IMR-90 (cell line): ENCODE measurements at regions not wholly inside any gene's neighbourhood (a gene's known extent, or its start where the extent isn't known, plus 50 kb on each side); places are given as distances from the start of the nearest gene placed in this dataset.

Experiments
- ATAC-seq: fragments of 200-7000 bp; cut with Tn5 transposase; 2 replicates; pipeline ENCODE4 v1.9.1; 2020; ENCODE audit warnings: low read depth, mild to moderate bottlenecking, moderate library complexity
- BruUV-seq: library from RNA; stranded (reverse); fragments of 400-500 nt; replicated peaks from 2 replicates; lab custom pipeline; 2021; lab: Mats Ljungman, UMichigan
- CTCF ChIA-PET: fragments of 300-600 bp; formaldehyde crosslinking; extraction: SDS; loops from one replicate; lab custom pipeline; 2021; ENCODE audit warnings: antibody characterized with exemption; lab: Yijun Ruan, JAX
- POLR2A ChIA-PET: fragments of 300-600 bp; sonication (Branson Sonifier 250); formaldehyde crosslinking; loops from one replicate; lab custom pipeline; 2022; ENCODE audit warnings: antibody characterized with exemption; ENCODE audit not compliant: unreplicated experiment; lab: Charles Lee
- DNase-seq: peaks from one replicate; pipeline ENCODE4 v3.0.0; 2013
- H2AFZ ChIP-seq: replicated peaks from 2 replicates; pipeline ENCODE3; 2013; ENCODE audit warnings: low read length, mild to moderate bottlenecking; ENCODE audit not compliant: poor library complexity
- H2AK5ac ChIP-seq: 2 replicates; pipeline ENCODE4 v1.6.1; 2013; ENCODE audit warnings: low read depth, low read length, inconsistent platforms
- H2AK9ac ChIP-seq: replicated peaks from 2 replicates; pipeline ENCODE3; 2013; ENCODE audit warnings: mild to moderate bottlenecking, low read depth, low read length, moderate library complexity; ENCODE audit not compliant: poor library complexity
- H2BK120ac ChIP-seq: 2 replicates; pipeline ENCODE4 v1.6.1; 2013; ENCODE audit warnings: low read depth, low read length, inconsistent platforms
- H2BK15ac ChIP-seq: 3 replicates; pipeline ENCODE4 v1.6.1; 2013; ENCODE audit warnings: low read depth, low read length, inconsistent platforms
- H2BK20ac ChIP-seq: 2 replicates; pipeline ENCODE4 v1.6.1; 2013; ENCODE audit warnings: low read depth, mild to moderate bottlenecking, inconsistent platforms, low read length, moderate library complexity
- H2BK5ac ChIP-seq: 2 replicates; pipeline ENCODE4 v1.6.1; 2013; ENCODE audit warnings: mild to moderate bottlenecking, low read depth, low read length, inconsistent platforms; ENCODE audit not compliant: poor library complexity, severe bottlenecking
- H3K14ac ChIP-seq: replicated peaks from 2 replicates; pipeline ENCODE4 v1.6.1; 2013; ENCODE audit warnings: low read depth, low read length, inconsistent platforms
- H3K18ac ChIP-seq: 2 replicates; pipeline ENCODE4 v1.6.1; 2013; ENCODE audit warnings: low read depth, low read length, control low read depth
- H3K23ac ChIP-seq: 2 replicates; pipeline ENCODE4 v1.6.1; 2013; ENCODE audit warnings: low read depth, low read length, inconsistent platforms
- H3K27ac ChIP-seq: 2 replicates; pipeline ENCODE4 v1.5.1; 2013; ENCODE audit warnings: mild to moderate bottlenecking, control low read depth, low read length; ENCODE audit not compliant: insufficient read depth
- H3K27me3 ChIP-seq: 2 replicates; pipeline ENCODE4 v1.6.1; 2013; ENCODE audit warnings: low read length; ENCODE audit not compliant: control insufficient read depth, insufficient read depth
- H3K36me3 ChIP-seq: 2 replicates; pipeline ENCODE4 v1.6.1; 2013; ENCODE audit warnings: low read length, mixed read lengths; ENCODE audit not compliant: control insufficient read depth, insufficient read depth
- H3K4ac ChIP-seq: 2 replicates; pipeline ENCODE4 v1.6.1; 2013; ENCODE audit warnings: low read depth, low read length, inconsistent platforms
- H3K4me1 ChIP-seq: 2 replicates; pipeline ENCODE4 v1.6.1; 2013; ENCODE audit warnings: low read length, mixed read lengths; ENCODE audit not compliant: control insufficient read depth, insufficient read depth
- H3K4me2 ChIP-seq: 2 replicates; pipeline ENCODE4 v1.6.1; 2013; ENCODE audit warnings: low read depth, mild to moderate bottlenecking, control low read depth, low read length, moderate library complexity
- H3K4me3 ChIP-seq: 2 replicates; pipeline ENCODE4 v1.5.1; 2013; ENCODE audit warnings: low read depth, mild to moderate bottlenecking, control low read depth, low read length, moderate library complexity; ENCODE audit not compliant: insufficient read depth
- H3K56ac ChIP-seq: 2 replicates; pipeline ENCODE4 v1.6.1; 2013; ENCODE audit warnings: low read length, inconsistent platforms; ENCODE audit not compliant: insufficient read depth; ENCODE audit errors: extremely low read depth
- H3K79me1 ChIP-seq, 2 experiments: 2 replicates each; pipeline ENCODE4 v1.6.1; 2013; ENCODE audit warnings: low read length in 2 of 2, inconsistent platforms in 1 of 2, low read depth in 1 of 2
- H3K9ac ChIP-seq: 2 replicates; pipeline ENCODE4 v1.6.1; 2013; ENCODE audit warnings: low read depth, low read length, control low read depth
- H3K9me1 ChIP-seq: 2 replicates; pipeline ENCODE4 v1.6.1; 2013; ENCODE audit warnings: low read length, inconsistent platforms; ENCODE audit not compliant: insufficient read depth
- H3K9me3 ChIP-seq: 2 replicates; pipeline ENCODE4 v1.6.1; 2013; ENCODE audit warnings: low read length; ENCODE audit not compliant: control insufficient read depth, insufficient read depth
- H4K20me1 ChIP-seq: 2 replicates; pipeline ENCODE4 v1.6.1; 2013; ENCODE audit warnings: low read length, inconsistent platforms; ENCODE audit not compliant: insufficient read depth
- H4K5ac ChIP-seq: 2 replicates; pipeline ENCODE4 v1.6.1; 2013; ENCODE audit warnings: mild to moderate bottlenecking, low read depth, low read length, control low read depth
- H4K8ac ChIP-seq, 2 experiments: 2 replicates each; pipeline ENCODE4 v1.6.1; 2013; ENCODE audit warnings: low read depth in 2 of 2, low read length in 2 of 2, control low read depth in 1 of 2, inconsistent platforms in 1 of 2
- H4K91ac ChIP-seq: 2 replicates; pipeline ENCODE4 v1.6.1; 2013; ENCODE audit warnings: low read depth, low read length, inconsistent platforms; ENCODE audit not compliant: insufficient read depth
- RCOR1 ChIP-seq: IDR thresholded peaks from 2 replicates; pipeline ENCODE4 v1.6.1; 2012; ENCODE audit warnings: mild to moderate bottlenecking, low read length, improper control_type of control experiment; ENCODE audit not compliant: insufficient replicate concordance
- WGBS, 2 experiments: methylation state at CpG; one replicate each; pipeline versions ENCODE4 v1.1.5 to v1.1.7; 2013; ENCODE audit warnings: missing lambda C conversion rate in 2 of 2; ENCODE audit not compliant: insufficient read length in 1 of 2; ENCODE audit errors: extremely low coverage in 2 of 2; 5-methylcytosine and 5-hydroxymethylcytosine counted together
- dilution Hi-C: fragments of 300-500 bp; cut with HindIII; formaldehyde crosslinking; loops from one replicate; pipeline ENCODE4 v1.14.3; 2018; ENCODE audit warnings: low sequenced_read_pairs; ENCODE audit not compliant: unreplicated experiment
- in situ Hi-C: fragments of 300-500 bp; cut with MboI; formaldehyde crosslinking; loops from 3 replicates; pipeline ENCODE4 v1.14.3; 2019; ENCODE audit warnings: low sequenced_read_pairs, inconsistent platforms, mixed read lengths
- intact Hi-C: fragments of 100-400 bp; cut with micrococcal nuclease; formaldehyde crosslinking; loops from 2 replicates; pipeline ENCODE4 v1.10.0; 2022
- TF ChIP-seq, protein P1 (sequence below): conservative IDR thresholded peaks from 2 replicates; pipeline ENCODE4 v1.5.1; 2012; ENCODE audit warnings: mild to moderate bottlenecking, low read depth, low read length, improper control_type of control experiment

DNA sequence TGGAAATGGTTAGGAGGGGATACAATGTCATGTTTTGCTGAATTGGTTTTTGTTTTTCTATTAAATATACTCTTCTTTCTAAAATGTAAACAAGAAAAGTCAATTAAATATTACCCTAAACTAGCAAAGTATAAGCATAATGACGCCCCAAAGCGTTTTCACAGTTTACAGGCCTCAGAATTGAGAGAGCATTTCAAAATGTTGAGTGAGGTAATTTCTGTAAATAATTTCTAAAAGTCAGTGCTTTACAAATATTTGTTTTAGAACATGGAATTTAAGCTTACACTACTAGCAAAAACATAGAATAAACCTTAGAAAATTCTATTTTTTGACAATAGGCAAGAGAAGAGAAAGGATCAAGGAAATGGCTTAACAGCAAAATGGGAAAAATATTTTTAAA, 958.4 kb upstream of the USP15 start:
- no TSS peak for BruUV-seq
- no peaks in the 10 kb centered on the region for H3K36me3 ChIP-seq
- H2AK9ac ChIP-seq: no peak overlapping the region
- intact Hi-C loops: no loop called here
- H3K18ac ChIP-seq: no peak overlapping the region
- H3K79me1 ChIP-seq: no peaks in the 10 kb centered on the region
- H2BK120ac ChIP-seq: no peak overlapping the region
- no peak overlapping the region for H4K5ac ChIP-seq
- no peak overlapping the region for H2BK5ac ChIP-seq
- H2BK20ac ChIP-seq: no peak overlapping the region
- no peaks in the 10 kb centered on the region for H3K9me1 ChIP-seq
- no peak overlapping the region for H2AK5ac ChIP-seq
- no peak overlapping the region for H2AFZ ChIP-seq
- no peak overlapping the region for H4K91ac ChIP-seq
- no peak overlapping the region for H2BK15ac ChIP-seq
- H3K4me2 ChIP-seq: no peak overlapping the region
- H3K27me3 ChIP-seq: no peaks in the 10 kb centered on the region
- TF ChIP-seq RCOR1: no peak
- TF ChIP-seq, protein P1, sequence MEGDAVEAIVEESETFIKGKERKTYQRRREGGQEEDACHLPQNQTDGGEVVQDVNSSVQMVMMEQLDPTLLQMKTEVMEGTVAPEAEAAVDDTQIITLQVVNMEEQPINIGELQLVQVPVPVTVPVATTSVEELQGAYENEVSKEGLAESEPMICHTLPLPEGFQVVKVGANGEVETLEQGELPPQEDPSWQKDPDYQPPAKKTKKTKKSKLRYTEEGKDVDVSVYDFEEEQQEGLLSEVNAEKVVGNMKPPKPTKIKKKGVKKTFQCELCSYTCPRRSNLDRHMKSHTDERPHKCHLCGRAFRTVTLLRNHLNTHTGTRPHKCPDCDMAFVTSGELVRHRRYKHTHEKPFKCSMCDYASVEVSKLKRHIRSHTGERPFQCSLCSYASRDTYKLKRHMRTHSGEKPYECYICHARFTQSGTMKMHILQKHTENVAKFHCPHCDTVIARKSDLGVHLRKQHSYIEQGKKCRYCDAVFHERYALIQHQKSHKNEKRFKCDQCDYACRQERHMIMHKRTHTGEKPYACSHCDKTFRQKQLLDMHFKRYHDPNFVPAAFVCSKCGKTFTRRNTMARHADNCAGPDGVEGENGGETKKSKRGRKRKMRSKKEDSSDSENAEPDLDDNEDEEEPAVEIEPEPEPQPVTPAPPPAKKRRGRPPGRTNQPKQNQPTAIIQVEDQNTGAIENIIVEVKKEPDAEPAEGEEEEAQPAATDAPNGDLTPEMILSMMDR: no peak
- no peak overlapping the region for H4K8ac ChIP-seq
- H3K4me3 ChIP-seq: no peak overlapping the region
- no peak overlapping the region for H3K14ac ChIP-seq
- no CpG with 5 or more reads among the region's 2 CpGs for WGBS, 2 experiments
- in situ Hi-C loops: no loop called here
- no peak overlapping the region for H3K9ac ChIP-seq
- H4K20me1 ChIP-seq: no peaks in the 10 kb centered on the region
- ChIA-PET CTCF (no interaction called here), POLR2A (no interaction called here)
- H3K4me1 ChIP-seq: no peaks in the 10 kb centered on the region
- ATAC-seq (no peak), DNase-seq (no peak)
- no peak overlapping the region for H3K4ac ChIP-seq
- no peak overlapping the region for H3K27ac ChIP-seq
- no peak overlapping the region for H3K56ac ChIP-seq
- peaks cover 2% of the 10 kb centered on the region; the same call in 1 of the 2 replicates for H3K9me3 ChIP-seq
- dilution Hi-C loops: no loop called here
- H3K23ac ChIP-seq: no peak overlapping the region
